Choroid plexus epithelial cell (primary cell): ENCODE measurements at regions not wholly inside any gene's neighbourhood (a gene's known extent, or its start where the extent isn't known, plus 50 kb on each side); places are given as distances from the start of the nearest gene placed in this dataset.

Experiments
- DNase-seq: peaks from one replicate; pipeline ENCODE4 v3.0.0-alpha.2; 2010; ENCODE audit warnings: low read depth
- H3K4me3 ChIP-seq: 2 replicates; pipeline ENCODE4 v1.5.1; 2011; ENCODE audit warnings: low read depth, mild to moderate bottlenecking, control low read depth, low read length, moderate library complexity
- CTCF ChIP-seq: conservative IDR thresholded peaks from 2 replicates; pipeline ENCODE4 v1.5.1; 2011; ENCODE audit warnings: low read depth, mild to moderate bottlenecking, control low read depth, inconsistent platforms, low read length, moderate library complexity

GRCh38 chr4:14644580-14645282 lies 357.6 kb upstream of the CPEB2 start:
- DNase-seq, result peak; percentile 22
- no peak overlapping the region for H3K4me3 ChIP-seq
- TF ChIP-seq CTCF, result no peak

GRCh38 chr4:14646831-14647230 lies 355.4 kb upstream of the CPEB2 start:
- peak; percentile 16 for DNase-seq
- no peak for TF ChIP-seq CTCF
- H3K4me3 ChIP-seq, result no peak overlapping the region

- H3K4me3 ChIP-seq, result no peak overlapping the region
- TF ChIP-seq CTCF, result no peak
- peak; percentile 49 for DNase-seq
These were observed 352.2 kb upstream of the CPEB2 start for GRCh38 chr4:14650127-14650526.

GRCh38 chr4:14652522-14652921 lies 349.8 kb upstream of the CPEB2 start:
- TF ChIP-seq CTCF, result no peak
- DNase-seq, result no peak

GRCh38 chr4:14653338-14653737 lies 348.9 kb upstream of the CPEB2 start:
- DNase-seq, result no peak
- no peak overlapping the region for H3K4me3 ChIP-seq
- no peak for TF ChIP-seq CTCF

More at GRCh38 chr4:14652522-14652921, 349.8 kb upstream of the CPEB2 start:
- H3K4me3 ChIP-seq, result no peak overlapping the region

GRCh38 chr4:14659286-14659685 lies 343.0 kb upstream of the CPEB2 start:
- DNase-seq, result no peak
- TF ChIP-seq CTCF, result no peak
- no peak overlapping the region for H3K4me3 ChIP-seq

GRCh38 chr4:14667624-14668151 lies 334.6 kb upstream of the CPEB2 start:
- no peak overlapping the region for H3K4me3 ChIP-seq
- peak; percentile 92 for DNase-seq
- no peak for TF ChIP-seq CTCF
